ENCODE measurements at regions not wholly inside any gene's neighbourhood (a gene's known extent, or its start where the extent isn't known, plus 50 kb on each side); places are given as distances from the start of the nearest gene placed in this dataset.

DNA sequence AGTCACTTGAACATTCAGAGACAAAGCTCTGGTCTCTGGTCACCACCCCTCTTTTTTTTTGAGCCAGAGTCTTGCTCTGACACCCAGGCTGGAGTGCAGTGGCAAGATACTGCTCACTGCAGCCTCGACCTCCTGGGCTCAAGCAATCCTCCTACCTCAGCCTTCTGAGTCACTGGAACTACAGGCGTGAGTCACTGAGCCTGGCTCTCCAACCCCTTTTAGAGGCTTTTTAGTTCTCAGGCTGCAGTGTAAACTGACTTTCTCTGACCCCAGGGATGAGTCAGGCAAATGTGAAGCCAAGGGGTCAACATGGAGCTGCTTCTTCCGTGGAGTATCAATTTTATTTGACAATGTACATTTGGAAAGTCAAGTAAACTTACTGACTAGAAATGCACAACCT is 229.2 kb downstream of the PTTG2 start:
- no peak for DNase-seq

DNA sequence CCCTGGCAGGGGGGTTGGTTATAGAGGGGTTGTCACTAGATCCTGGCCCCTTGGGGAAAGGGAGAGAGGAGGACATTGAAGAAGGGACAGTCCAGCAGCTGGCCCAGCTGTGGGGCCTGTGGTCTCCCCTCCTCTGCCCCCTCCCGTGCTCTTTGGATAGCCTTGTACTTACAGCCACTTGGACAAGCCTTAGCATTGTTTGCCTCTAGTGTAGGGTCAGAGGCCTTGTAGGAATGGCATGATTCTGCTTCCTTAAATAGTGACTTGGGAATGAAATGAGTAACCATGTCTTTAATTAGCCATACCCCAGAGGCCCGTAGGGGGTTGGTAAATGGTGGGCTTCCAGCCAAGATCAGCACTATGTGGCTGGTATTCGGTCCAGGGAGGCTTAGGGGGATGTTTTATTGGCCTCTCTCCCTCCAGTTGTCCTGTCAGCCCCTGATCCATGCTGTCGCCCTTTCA is 230.6 kb downstream of the PTTG2 start:
- DNase-seq, result no peak

DNA sequence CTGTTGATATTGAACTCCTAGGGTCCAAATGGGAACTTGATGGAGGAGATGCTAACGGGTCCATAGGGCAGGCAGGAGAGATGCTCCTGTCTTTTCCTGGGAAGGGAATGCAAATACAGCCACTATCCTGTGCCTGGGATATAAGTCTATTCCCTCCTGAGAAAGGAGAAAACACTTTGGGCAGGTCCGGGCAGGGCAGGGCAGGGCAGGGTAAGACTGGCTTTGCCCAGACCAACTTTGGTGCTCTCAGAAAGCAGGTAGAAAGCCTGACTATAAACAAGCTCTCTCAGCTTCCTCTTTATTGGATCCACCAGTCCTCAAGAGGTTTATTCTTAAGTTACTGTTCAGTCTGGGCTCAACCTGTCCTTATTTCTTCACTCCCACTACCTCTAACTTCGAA is 232.3 kb downstream of the PTTG2 start:
- DNase-seq, result no peak

DNA sequence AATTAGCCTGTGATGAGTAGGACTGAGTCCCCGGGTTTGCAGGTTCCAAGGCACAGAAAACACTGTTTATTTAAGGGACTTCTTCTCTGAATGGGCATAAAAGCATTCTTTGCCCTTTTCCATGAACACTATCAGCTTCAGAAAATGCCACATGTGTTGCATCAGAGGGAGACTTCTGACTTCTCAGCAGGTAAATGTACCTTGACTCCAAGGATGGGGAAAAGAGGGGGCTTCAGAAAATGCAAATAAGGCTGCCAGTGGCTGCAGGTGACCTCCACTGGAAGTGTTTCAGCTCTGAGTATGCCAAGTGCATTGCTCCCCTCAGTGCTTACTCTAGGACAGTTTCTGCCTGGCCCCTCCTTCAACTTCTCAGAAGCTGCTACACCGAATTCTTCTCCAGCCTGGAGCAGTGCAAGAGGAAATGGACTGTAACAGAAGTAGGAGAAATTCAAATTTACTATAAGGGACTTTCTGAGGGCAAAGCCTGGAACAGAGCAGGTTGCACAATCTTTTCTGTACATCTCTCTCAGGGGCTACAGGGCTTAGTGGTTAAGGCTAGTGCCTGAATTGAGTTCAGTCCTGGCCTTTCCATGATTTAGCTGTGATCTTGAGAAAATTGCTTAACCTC is 233.2 kb downstream of the PTTG2 start:
- DNase-seq, result no peak

DNA sequence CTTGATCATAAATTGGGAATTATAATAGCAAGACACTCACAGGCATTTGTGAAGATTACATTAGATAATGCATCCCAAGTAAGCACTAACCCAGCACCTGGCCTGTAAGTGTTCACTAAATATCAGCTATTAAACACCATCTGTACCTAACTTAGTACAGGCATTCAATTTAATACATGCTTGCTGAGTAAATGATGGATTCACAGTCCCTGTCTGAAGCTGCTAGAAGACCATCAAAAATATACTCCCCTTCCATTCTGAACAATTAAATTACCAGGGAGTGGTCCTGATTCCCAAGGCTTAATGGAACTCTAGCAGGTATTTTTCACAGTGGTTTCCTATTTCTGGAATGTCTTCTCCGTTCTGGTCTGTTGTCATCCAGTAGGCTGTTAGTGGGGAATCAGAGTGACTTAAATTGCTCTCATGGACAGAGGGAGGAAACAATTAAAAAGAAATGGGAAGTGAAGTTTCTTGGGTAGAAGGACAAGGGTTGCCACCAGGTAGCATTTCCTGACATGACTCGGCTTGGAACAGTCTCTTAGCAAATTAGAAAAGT is 233.9 kb downstream of the PTTG2 start:
- no peak for DNase-seq

DNA sequence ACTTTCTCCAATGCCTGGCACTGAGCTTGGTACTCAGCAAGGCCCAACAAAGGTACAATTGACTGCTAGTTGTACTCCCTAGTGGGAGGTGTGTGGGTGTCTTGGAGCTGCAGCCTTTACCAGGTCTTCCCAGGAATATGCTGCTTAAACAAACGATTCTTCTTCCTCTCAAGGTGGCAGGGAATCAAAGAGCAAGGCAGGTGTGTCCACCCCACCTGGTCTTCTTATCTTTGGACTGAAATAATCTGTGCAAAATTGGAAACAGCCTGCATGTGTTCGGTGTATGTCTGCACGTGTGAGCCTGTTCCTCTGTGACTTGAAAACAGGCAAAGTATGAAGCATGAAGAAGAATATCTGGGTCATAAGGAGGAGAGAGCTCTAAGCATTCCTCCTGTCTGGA is 235.3 kb downstream of the PTTG2 start:
- DNase-seq, result no peak

DNA sequence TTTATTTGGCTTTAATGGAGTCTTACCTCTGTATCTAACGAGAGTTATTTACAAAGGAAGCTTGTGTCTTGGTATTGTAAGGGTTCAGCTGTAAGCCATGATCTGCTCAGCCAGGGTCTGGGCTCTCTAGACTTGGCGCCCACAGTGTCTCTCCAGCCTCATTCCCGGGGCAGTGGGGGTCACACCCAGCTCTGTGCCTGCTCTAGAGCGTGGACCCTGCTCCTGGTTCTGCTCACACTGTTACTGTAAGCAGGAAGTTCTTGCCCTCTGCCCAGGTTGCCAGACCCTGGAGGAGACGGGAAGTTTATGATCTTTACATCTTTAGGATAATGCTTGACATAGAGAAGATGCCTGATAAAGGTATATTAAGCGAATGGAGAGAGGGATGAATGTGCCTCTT is 235.7 kb downstream of the PTTG2 start:
- no peak for DNase-seq

DNA sequence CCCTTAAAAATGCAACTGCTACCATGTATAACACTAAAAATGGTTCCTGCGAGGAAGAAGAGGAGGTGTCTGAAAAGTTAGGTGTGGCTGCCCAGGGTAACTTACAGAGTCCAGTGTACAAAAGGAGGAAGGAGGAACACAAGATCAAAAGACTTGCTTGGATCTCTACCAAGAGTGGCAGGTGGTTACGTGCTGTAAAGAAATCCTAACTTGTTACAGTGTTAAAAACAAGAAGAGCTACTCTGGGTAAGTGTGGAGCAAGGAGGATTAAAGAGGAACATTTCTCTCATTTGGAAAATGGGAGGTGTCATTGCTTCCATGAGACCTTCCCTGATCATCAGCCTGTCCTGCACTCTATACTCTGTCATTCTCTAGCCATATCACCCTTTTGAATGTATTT is 242.0 kb downstream of the PTTG2 start:
- DNase-seq, result no peak

DNA sequence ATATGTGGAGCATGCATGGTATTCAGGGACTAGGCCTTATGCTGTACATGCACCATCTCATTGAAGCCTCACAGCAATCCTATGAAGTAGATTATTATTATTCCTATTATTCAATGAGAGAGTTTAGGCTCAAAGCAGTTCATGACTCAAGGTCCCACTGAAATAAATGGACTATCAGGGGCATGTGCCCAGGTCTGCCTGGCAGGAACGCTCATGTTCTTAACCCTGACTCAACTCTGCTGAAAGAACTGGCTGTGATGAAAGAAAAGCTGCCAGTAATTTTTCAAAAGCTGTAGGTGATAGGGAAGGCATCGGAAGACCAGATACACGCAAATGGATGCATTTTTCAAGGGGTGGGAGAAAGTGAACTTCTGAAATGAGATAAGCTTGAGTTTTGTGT is 243.4 kb downstream of the PTTG2 start:
- no peak for DNase-seq

DNA sequence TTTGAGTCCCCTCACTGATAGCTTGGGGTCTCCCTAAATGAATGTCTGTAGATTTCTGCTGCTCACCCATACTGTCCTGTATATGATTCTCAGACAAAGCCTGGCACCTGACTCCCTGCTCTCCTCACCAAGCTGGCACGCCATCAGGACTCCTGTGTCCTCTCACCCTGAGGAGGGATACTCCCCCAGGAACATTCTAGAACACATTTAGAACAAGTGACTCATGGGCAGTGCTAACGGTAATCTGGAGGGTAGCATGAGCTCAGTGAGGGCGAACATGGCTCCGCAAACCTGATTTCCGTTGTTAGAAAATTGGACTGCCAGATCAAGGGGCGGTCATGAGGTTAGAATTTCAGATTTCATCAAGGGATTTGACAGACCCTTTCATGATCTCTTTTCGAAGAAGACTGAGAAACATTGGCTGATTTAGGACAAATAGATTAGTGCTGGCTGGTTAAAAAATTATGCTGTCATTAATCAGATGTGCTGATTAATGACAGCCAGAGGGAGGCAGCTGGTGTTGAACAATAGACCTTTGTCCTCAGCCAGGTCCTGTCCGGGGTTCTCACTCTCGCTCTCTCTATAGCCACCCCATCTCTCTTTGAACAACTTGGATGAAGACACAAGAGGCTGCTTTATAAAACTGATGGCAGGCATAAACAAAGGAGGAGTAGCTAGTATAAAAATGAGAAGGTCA is 244.3 kb downstream of the PTTG2 start:
- DNase-seq, result no peak

DNA sequence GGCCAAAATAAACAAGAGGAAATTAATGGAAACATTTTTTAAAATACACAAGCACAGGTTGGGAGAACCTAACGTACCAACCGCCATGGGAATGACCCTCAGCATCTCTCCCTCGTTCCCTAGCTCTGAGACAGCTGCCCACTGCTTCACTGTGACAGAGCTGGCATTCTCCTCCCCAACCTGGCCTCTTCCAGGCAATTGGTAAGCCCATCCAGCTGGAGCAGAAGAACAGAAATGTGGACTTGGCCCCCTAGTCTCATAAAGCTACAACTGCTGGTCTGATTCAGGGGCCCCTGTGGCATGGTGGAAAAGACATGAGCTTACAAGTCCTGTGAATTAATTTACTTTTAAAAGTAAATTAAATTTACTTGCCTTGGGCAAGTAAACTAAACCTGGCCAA is 245.1 kb downstream of the PTTG2 start:
- DNase-seq, result no peak

DNA sequence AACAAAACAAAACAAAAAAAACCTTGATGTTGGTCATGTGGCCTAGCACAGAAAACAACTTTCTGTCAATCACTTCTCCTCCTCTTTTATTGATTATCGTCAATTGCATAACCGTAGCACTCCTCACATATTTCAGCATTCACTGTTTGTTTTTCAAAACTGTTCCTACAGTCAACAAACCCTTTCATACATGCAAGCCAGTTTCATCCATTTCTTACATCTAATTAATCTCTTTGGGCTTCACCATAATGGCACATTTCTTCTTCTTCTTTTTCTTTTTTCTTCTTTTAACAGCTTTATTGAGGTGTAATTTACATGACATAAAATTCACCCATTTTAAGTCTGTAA is 246.9 kb downstream of the PTTG2 start:
- no peak for DNase-seq

DNA sequence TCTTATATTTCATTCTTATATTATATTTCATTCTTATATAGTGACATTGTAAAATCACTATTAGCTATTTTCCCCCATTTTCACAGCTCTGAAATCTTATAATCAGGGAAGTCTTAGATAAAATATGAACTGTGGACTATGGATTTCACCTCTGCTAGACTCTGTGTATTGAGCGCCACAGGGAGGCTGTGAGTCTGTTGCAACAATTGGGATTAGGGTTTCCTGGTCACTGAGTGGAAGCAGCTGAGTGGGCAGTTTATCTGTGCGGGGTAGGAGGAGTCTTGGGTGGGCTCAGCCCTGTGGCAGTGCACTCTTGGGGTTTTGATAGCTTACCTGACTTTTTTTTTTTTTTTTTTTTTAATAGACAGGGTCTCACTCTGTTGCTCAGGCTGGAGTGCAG is 249.5 kb downstream of the PTTG2 start:
- no peak for DNase-seq

DNA sequence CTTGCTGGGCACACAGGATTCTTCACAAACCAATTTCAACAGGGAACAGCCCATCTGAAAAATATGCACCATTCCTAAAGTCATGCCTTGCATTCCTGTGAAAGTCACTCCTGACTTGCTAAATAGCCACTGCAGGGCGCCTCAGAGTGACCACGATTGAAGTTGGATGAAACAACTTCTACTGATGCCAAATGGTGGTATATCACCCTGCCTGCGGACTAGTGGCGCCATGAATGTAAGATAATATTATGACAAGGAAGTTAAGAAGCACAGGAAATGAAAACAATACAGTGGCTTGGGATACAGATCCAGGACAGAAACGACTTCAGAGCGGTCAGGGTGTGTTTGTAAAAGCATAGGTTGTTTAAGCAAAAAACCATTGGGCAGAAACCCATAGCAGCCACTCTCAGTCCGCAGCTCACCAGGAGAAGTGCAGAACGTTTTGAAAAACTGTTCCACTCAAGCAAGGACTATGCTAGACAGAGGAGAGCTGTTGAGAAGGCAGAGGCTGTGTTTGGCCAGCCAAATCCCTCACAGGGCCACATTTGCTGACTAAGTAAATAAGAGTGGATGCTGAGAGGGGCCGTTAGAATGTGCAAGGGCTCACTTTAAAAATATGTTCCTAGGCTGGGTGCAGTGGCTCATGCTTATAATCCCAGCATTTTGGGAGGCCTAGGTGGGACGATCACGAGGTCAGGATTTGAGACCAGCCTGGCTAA is 250.4 kb downstream of the PTTG2 start:
- DNase-seq, result no peak

DNA sequence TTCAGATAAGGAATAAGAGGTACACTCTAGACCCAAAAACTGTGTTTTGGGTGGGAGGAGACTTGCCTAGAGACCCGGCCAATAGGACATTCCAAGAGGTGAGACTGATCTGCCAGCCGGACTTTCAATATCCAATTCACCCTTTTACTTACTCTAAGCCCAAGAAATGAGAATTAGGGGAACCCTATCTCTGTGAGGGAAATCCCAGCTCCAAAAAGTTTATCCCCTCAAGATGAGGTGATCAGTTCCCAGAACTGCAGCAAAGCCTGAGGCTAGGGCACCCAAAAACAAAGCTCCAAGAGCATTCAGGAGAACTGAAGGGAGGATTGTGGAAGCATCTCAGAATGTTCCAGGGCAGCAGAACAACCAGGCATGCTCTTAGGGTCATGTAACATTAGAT is 251.7 kb downstream of the PTTG2 start:
- no peak for DNase-seq

DNA sequence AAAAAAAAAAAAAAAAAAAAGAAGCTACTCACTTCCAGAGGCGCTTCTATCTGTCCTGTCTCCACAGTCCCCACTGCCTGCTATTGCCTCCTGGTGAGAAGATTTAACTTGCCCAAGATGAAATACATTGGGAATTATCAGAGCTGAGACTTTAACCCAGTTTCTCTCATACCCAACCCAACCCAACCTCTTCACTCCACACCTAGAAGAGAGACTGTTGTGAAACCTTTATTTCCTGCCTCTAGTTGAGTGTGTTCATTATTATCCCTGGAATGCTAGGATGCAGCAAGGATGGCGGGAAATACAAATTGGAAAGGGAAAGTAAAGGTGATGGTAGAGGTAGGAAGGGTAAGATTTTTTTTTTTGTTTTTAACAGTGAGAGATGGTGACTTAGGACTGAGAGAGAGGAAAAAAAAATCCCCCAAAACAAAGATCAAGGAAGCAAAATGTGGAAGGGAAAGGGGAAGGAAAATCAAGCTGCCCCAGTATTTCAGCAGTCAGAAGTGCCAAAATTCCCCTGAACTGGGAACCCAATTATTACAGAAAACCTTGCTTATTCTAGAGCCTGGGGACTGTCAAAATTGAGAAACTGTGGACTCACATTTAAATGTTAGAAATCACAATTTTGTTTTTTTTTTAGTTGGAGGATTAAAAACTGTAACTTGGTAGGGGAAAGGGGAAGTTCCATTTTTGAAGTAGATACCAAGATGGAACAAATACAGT is 253.0 kb downstream of the PTTG2 start:
- DNase-seq, result no peak

DNA sequence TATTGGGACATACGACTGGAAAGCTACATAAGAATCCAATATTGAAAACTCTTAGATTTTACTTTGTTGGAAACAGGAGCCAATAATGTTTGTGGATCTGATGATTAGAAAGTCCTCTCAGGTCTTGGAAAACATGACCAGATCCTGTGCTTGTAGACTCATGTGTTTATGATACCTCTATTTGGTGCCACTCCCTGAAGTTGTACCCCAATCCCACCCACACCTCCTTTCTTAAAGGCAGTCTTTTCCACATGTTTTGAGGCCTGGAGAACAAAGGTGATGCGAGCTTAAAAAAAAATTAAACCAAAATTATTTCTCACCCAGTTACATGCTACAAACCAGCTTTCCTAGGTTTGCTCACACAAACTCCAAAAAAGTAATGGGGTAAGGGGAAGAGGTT is 262.7 kb downstream of the PTTG2 start:
- DNase-seq, result no peak

DNA sequence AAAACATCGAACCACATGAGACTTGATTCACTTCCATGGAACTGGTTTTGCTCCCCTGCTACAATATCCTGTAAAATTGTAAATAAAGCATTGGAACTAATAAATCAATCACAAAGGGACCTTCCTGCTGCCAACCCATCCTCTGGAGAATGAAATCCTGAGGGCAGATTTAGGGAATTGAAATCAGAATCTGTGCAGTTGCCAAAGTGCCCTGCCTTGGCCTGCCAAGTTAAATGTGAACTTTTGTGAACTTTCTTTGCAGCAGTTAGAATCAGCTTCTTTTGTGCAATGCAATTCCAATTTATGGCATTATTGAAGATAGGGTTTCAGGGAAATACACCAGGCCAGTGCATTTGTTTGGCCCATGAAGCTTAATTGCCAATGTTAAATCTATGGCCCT is 263.1 kb downstream of the PTTG2 start:
- no peak for DNase-seq

DNA sequence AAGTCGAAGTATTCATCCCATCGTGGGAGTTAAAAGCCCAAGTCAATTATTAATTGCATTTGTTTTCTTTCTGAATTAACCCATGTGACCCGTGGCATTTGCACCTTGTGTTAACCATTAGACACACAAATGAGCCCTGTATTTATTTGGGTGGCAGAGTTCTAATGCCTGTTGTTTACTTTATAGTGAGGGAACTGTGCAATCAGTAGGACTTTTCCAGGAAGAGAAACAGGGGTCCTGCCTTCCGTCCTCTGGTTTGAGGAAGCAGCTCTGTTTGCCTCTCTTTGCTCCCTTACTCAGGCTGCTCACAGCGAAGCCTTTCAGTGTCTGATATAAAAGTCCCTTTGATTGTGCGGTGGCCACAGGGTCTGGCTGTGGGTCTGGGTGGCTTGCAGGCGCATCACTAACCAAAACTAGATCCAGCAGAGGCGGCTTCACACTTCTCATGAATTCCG is 263.6 kb downstream of the PTTG2 start:
- no peak for DNase-seq

DNA sequence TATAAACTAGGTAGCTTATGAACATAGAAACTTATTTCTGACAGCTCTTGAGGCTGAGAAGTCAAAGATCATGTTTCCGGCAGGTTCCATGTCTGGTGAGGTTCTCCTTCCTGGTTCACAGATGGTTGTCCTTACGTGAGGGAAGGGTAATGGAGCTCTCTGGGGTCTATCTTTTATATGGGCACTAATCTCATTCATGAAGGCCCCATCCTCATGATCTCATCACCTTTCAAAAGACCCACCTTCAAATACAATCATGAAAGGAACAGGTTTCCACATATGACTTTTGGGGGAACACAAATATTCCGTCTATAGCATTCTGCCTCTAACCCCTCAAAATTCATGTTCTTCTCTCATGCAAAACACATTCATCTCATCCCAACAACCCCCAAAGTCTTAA is 264.7 kb downstream of the PTTG2 start:
- no peak for DNase-seq

DNA sequence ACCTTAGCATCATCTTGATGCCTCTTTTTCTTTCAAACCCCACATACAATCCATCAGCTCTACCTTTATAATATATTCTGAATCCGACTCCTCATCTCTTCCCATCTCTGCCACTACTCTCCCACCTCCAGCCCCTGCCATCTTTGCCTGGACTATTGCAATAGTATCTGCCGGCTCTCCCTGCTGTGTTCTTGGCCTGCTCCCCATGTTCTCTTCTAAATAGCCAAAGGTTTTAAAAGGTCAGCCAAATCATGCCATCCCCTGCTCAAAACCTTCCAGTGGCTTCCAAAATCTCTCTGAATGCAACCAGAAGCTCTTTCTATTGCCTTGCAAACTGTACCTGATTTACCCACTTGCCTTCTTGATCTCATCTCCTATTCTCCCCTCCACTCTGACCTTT is 266.0 kb downstream of the PTTG2 start:
- no peak for DNase-seq

DNA sequence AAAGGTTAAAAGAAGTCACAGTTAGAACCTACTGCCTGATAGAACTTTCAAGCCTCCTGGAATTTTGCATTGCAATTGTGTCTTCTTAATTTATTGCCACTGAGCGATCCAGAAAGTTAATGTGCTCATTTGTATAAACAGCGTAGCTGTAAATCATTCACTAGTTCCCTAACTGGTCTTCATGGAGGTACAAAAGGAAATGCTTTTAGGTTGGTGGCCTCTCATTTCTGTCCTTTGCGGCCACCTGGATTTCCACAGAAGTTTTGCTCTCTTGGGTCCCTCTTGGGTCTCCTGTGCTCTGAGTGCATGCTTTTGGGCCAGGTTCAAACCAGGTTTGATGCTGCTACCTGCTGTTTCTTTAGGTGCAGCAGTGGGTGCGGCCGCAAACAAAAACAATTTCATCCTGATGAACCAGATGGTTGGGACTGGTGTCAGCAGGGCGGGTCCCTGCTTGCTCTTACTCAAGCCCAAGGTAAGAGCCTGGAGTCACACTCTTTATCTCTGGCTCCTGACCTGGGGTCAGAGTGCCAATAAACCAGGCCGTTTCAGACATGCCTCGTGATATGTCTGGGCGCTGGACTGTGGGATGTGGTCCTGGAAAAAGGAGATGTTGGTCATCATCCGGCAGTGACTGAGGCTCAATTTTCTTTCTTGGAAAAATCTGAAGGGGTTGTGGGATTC is 270.1 kb downstream of the PTTG2 start:
- no peak for DNase-seq
